GM23338 (cell line): ENCODE measurements at regions not wholly inside any gene's neighbourhood (a gene's known extent, or its start where the extent isn't known, plus 50 kb on each side); places are given as distances from the start of the nearest gene placed in this dataset.
A peak's percentile ranks its signal among the peaks of the same experiment; 100 is the strongest.

Experiments
- CREB1 ChIP-seq: fragments of 250-450 bp; sonication (Bioruptor Pico); IDR thresholded peaks from 2 replicates; pipeline ENCODE4 v1.5.0; 2020; ENCODE audit warnings: low read depth, mild to moderate bottlenecking, moderate library complexity
- EZH2 ChIP-seq: fragments of 200-600 bp; sonication (generic); IDR thresholded peaks from one replicate; pipeline ENCODE4 v1.8.0; 2017; ENCODE audit warnings: antibody characterized with exemption, mild to moderate bottlenecking, low read depth; ENCODE audit not compliant: unreplicated experiment
- EZH2phosphoT487 ChIP-seq: fragments of 200-600 bp; sonication (generic); IDR thresholded peaks from one replicate; pipeline ENCODE4 v1.8.1; 2018; ENCODE audit warnings: antibody characterized with exemption; ENCODE audit not compliant: unreplicated experiment
- NANOG ChIP-seq: IDR thresholded peaks from 2 replicates; pipeline ENCODE4 v1.6.1; 2016; ENCODE audit warnings: antibody characterized with exemption, borderline replicate concordance
- POLR2AphosphoS5 ChIP-seq: IDR thresholded peaks from 2 replicates; pipeline ENCODE4 v1.6.1; 2016; ENCODE audit warnings: antibody characterized with exemption, low read depth
- STAT1 ChIP-seq: IDR thresholded peaks from one replicate; pipeline ENCODE4 v1.6.1; 2016; ENCODE audit warnings: antibody characterized with exemption; ENCODE audit not compliant: unreplicated experiment
- ZNF114 ChIP-seq: fragments of 250-450 bp; sonication (Bioruptor Pico); IDR thresholded peaks from 2 replicates; pipeline ENCODE4 v1.5.0; 2020; ENCODE audit warnings: mild to moderate bottlenecking, moderate library complexity
- ZNF462 ChIP-seq: fragments of 250-450 bp; sonication (Bioruptor Pico); IDR thresholded peaks from 2 replicates; pipeline ENCODE4 v1.5.0; 2020; ENCODE audit warnings: mild to moderate bottlenecking, moderate library complexity
- TF ChIP-seq, protein P1 (sequence below): IDR thresholded peaks from one replicate; pipeline ENCODE4 v1.6.1; 2018; ENCODE audit warnings: antibody characterized with exemption; ENCODE audit not compliant: unreplicated experiment
- TF ChIP-seq, protein P2 (sequence below), 2 experiments: fragments of 200-600 bp in 1 of 2; sonication (generic) in 1 of 2; conservative IDR thresholded peaks; 2 replicates each; pipeline versions ENCODE4 v1.5.1 to v1.6.1; 2016 to 2017; ENCODE audit warnings: antibody characterized with exemption in 2 of 2, low read depth in 2 of 2, mild to moderate bottlenecking in 2 of 2, moderate library complexity in 1 of 2

GRCh38 chr7:113774182-113774807 is 144.5 kb downstream of the PPP1R3A start:
- TF ChIP-seq, protein P1, sequence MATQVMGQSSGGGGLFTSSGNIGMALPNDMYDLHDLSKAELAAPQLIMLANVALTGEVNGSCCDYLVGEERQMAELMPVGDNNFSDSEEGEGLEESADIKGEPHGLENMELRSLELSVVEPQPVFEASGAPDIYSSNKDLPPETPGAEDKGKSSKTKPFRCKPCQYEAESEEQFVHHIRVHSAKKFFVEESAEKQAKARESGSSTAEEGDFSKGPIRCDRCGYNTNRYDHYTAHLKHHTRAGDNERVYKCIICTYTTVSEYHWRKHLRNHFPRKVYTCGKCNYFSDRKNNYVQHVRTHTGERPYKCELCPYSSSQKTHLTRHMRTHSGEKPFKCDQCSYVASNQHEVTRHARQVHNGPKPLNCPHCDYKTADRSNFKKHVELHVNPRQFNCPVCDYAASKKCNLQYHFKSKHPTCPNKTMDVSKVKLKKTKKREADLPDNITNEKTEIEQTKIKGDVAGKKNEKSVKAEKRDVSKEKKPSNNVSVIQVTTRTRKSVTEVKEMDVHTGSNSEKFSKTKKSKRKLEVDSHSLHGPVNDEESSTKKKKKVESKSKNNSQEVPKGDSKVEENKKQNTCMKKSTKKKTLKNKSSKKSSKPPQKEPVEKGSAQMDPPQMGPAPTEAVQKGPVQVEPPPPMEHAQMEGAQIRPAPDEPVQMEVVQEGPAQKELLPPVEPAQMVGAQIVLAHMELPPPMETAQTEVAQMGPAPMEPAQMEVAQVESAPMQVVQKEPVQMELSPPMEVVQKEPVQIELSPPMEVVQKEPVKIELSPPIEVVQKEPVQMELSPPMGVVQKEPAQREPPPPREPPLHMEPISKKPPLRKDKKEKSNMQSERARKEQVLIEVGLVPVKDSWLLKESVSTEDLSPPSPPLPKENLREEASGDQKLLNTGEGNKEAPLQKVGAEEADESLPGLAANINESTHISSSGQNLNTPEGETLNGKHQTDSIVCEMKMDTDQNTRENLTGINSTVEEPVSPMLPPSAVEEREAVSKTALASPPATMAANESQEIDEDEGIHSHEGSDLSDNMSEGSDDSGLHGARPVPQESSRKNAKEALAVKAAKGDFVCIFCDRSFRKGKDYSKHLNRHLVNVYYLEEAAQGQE = no peak
- no peak for TF ChIP-seq POLR2AphosphoS5
- no peak for TF ChIP-seq CREB1 (CRISPR knock-in tag)
- TF ChIP-seq EZH2phosphoT487 = no peak
- TF ChIP-seq, protein P2, sequence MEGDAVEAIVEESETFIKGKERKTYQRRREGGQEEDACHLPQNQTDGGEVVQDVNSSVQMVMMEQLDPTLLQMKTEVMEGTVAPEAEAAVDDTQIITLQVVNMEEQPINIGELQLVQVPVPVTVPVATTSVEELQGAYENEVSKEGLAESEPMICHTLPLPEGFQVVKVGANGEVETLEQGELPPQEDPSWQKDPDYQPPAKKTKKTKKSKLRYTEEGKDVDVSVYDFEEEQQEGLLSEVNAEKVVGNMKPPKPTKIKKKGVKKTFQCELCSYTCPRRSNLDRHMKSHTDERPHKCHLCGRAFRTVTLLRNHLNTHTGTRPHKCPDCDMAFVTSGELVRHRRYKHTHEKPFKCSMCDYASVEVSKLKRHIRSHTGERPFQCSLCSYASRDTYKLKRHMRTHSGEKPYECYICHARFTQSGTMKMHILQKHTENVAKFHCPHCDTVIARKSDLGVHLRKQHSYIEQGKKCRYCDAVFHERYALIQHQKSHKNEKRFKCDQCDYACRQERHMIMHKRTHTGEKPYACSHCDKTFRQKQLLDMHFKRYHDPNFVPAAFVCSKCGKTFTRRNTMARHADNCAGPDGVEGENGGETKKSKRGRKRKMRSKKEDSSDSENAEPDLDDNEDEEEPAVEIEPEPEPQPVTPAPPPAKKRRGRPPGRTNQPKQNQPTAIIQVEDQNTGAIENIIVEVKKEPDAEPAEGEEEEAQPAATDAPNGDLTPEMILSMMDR (conservative IDR thresholded peaks at IDR 0.05; ENCODE audit: low read depth in 2 of 2) = peak; percentile 61 to 79
- TF ChIP-seq EZH2 = no peak
- TF ChIP-seq ZNF114 (CRISPR knock-in tag) = no peak
- TF ChIP-seq NANOG = no peak
- no peak for TF ChIP-seq ZNF462 (CRISPR knock-in tag)
- TF ChIP-seq STAT1 = no peak
